Loucy (cell line): ENCODE measurements at regions not wholly inside any gene's neighbourhood (a gene's known extent, or its start where the extent isn't known, plus 50 kb on each side); places are given as distances from the start of the nearest gene placed in this dataset.

Experiments used
- H2AFZ ChIP-seq: fragments of 200-600 bp; sonication (generic); 2 replicates; pipeline ENCODE4 v1.6.0; 2016; ENCODE audit warnings: antibody characterized with exemption, mild to moderate bottlenecking, low read length, moderate library complexity
- H3F3A ChIP-seq: fragments of 200-600 bp; 2 replicates; pipeline ENCODE4 v1.6.0; 2016; ENCODE audit warnings: antibody characterized with exemption, low read depth, mild to moderate bottlenecking
- H3K27me3 ChIP-seq: fragments of 200-600 bp; sonication (generic); 2 replicates; pipeline ENCODE4 v1.6.1; 2014; ENCODE audit warnings: low read length, mild to moderate bottlenecking; ENCODE audit not compliant: insufficient read depth, poor library complexity, severe bottlenecking
- H3K36me3 ChIP-seq: fragments of 200-600 bp; sonication (generic); 2 replicates; pipeline ENCODE4 v1.6.1; 2016; ENCODE audit warnings: low read length; ENCODE audit not compliant: insufficient read depth
- H3K4me1 ChIP-seq: fragments of 200-600 bp; sonication (generic); 2 replicates; pipeline ENCODE4 v1.5.1; 2014; ENCODE audit warnings: low read length, mild to moderate bottlenecking; ENCODE audit not compliant: insufficient read depth, poor library complexity, severe bottlenecking
- H3K4me2 ChIP-seq: fragments of 200-600 bp; sonication (generic); 2 replicates; pipeline ENCODE4 v1.6.0; 2014; ENCODE audit warnings: antibody characterized with exemption, low read length, low read depth, mild to moderate bottlenecking; ENCODE audit not compliant: poor library complexity, severe bottlenecking
- H3K4me3 ChIP-seq: fragments of 200-600 bp; sonication (generic); 2 replicates; pipeline ENCODE4 v1.5.1; 2014; ENCODE audit warnings: low read length, mild to moderate bottlenecking, mixed read lengths; ENCODE audit not compliant: poor library complexity, severe bottlenecking
- H3K79me2 ChIP-seq: fragments of 200-600 bp; sonication (generic); 2 replicates; pipeline ENCODE4 v1.6.1; 2014; ENCODE audit warnings: low read length; ENCODE audit not compliant: insufficient read depth
- H3K9ac ChIP-seq: fragments of 200-600 bp; sonication (generic); 2 replicates; pipeline ENCODE4 v1.6.0; 2014; ENCODE audit warnings: mild to moderate bottlenecking, low read depth, low read length, moderate library complexity; ENCODE audit not compliant: poor library complexity, severe bottlenecking
- H3K9me2 ChIP-seq: fragments of 200-600 bp; sonication (generic); replicated peaks from 2 replicates; pipeline ENCODE4 v1.6.1; 2016; ENCODE audit warnings: low read depth, low read length, mixed read lengths
- H3K9me3 ChIP-seq: fragments of 200-600 bp; sonication (generic); 2 replicates; pipeline ENCODE4 v1.6.1; 2014; ENCODE audit warnings: mild to moderate bottlenecking, antibody characterized with exemption, low read length, low read depth; ENCODE audit not compliant: insufficient read depth
- H4K20me1 ChIP-seq: fragments of 200-600 bp; sonication (generic); 2 replicates; pipeline ENCODE4 v1.6.0; 2014; ENCODE audit warnings: antibody characterized with exemption, low read length, mild to moderate bottlenecking; ENCODE audit not compliant: insufficient read depth, poor library complexity, severe bottlenecking
- EZH2phosphoT487 ChIP-seq: fragments of 200-600 bp; IDR thresholded peaks from 2 replicates; pipeline ENCODE4 v1.6.1; 2018; ENCODE audit warnings: antibody characterized with exemption, mild to moderate bottlenecking, moderate library complexity, borderline replicate concordance
- TF ChIP-seq, protein P1 (sequence below): fragments of 200-600 bp; sonication (generic); conservative IDR thresholded peaks from 2 replicates; pipeline ENCODE4 v1.5.1; 2014; ENCODE audit warnings: mild to moderate bottlenecking, antibody characterized with exemption, low read length

GRCh38 chr21:38556390-38556789, 58.1 kb upstream of the ERG start:
- Histone ChIP-seq H3K9me2 (no peaks in the 10 kb centered on the region), H4K20me1 (no peaks in the 10 kb centered on the region), H3K9me3 (no peaks in the 10 kb centered on the region), H3K9ac (no peak overlapping the region), H3K4me3 (no peak overlapping the region), H3F3A (no peaks in the 10 kb centered on the region), H3K4me2 (no peak overlapping the region), H3K4me1 (no peaks in the 10 kb centered on the region), H3K36me3 (no peaks in the 10 kb centered on the region), H3K79me2 (no peaks in the 10 kb centered on the region), H3K27me3 (no peaks in the 10 kb centered on the region), H2AFZ (no peak overlapping the region)
- TF ChIP-seq, protein P1, sequence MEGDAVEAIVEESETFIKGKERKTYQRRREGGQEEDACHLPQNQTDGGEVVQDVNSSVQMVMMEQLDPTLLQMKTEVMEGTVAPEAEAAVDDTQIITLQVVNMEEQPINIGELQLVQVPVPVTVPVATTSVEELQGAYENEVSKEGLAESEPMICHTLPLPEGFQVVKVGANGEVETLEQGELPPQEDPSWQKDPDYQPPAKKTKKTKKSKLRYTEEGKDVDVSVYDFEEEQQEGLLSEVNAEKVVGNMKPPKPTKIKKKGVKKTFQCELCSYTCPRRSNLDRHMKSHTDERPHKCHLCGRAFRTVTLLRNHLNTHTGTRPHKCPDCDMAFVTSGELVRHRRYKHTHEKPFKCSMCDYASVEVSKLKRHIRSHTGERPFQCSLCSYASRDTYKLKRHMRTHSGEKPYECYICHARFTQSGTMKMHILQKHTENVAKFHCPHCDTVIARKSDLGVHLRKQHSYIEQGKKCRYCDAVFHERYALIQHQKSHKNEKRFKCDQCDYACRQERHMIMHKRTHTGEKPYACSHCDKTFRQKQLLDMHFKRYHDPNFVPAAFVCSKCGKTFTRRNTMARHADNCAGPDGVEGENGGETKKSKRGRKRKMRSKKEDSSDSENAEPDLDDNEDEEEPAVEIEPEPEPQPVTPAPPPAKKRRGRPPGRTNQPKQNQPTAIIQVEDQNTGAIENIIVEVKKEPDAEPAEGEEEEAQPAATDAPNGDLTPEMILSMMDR, result no peak
- no peak for TF ChIP-seq EZH2phosphoT487

DNA sequence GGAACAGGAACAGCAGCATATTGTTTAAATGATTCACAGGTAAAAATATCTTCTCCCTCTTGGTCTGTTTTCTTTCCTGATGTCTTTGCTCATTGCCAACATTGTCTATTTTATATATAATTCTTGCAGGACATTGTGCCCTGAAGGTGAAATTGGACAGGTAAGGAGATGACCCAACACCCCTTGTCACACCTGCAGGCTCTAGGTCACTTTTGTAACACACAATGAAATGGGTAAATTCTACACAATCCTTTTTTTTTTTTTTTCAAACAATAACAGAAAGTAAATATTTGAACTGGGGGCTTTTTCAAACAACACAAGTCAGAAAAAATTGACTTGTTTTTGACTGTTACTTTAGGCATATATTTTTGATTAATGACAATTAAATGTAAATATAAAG, 62.9 kb upstream of the ERG start:
- Histone ChIP-seq H3F3A (no peaks in the 10 kb centered on the region), H4K20me1 (no peaks in the 10 kb centered on the region), H3K9ac (no peak overlapping the region), H3K27me3 (no peaks in the 10 kb centered on the region), H2AFZ (no peak overlapping the region), H3K36me3 (no peaks in the 10 kb centered on the region), H3K9me3 (no peaks in the 10 kb centered on the region), H3K4me1 (no peaks in the 10 kb centered on the region), H3K4me2 (no peak overlapping the region), H3K4me3 (no peak overlapping the region), H3K79me2 (no peaks in the 10 kb centered on the region), H3K9me2 (no peaks in the 10 kb centered on the region)
- TF ChIP-seq, protein P1, result no peak
- no peak for TF ChIP-seq EZH2phosphoT487

DNA sequence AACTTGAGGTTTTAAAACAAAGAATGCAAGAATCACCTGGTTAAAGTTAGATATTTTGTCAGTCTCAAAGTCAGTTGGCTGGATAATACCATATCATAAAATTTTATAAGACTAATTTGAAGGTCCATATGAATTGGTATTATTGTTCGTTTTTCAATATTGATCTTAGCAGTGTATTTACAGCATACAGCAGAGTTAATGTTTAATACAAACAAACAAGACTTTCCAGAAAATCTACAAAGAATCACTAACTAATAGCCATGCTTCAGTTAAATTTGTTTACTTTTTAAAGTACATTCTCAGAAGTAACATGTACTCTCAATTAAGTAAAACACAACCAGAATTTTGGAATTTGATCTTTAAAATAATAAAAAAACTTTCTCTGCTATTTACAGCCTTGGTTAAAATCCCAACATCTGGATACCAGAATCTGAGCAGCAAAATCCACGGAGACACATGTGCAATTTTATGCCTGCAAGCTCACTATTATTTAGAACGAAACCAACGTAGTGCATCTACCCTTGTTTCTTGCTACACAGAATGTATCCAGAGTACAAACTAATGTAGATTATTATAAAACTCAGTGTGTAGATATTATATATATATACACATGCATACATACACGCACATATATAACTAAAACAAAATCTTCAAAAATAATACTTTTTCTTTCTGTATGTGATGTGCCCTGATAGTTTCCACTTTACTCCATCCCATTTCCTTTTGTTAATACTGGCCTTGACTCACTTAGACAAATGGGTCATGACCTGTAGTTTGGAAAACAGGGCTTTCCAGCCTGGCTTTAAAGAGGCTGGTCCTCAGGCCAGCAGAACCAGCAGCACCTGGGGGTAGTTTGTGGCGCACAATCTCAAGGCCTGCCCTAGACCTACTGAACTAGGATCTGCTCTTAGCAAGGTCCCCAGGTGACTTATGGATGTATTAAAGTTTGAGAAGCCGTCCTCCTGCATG, 63.6 kb upstream of the ERG start:
- Histone ChIP-seq H3K36me3 (no peaks in the 10 kb centered on the region), H3K9me2 (no peaks in the 10 kb centered on the region), H3K9me3 (no peaks in the 10 kb centered on the region), H4K20me1 (no peaks in the 10 kb centered on the region), H3K4me3 (no peak overlapping the region), H2AFZ (0 out of 2 replicates have a peak overlapping the region, but pooled peaks have one; percentile 3), H3K79me2 (no peaks in the 10 kb centered on the region), H3K4me1 (no peaks in the 10 kb centered on the region), H3K9ac (no peak overlapping the region), H3K4me2 (no peak overlapping the region), H3K27me3 (no peaks in the 10 kb centered on the region), H3F3A (no peaks in the 10 kb centered on the region)
- TF ChIP-seq, protein P1, result no peak
- TF ChIP-seq EZH2phosphoT487, result no peak
